ENCODE measurements at regions not wholly inside any gene's neighbourhood (a gene's known extent, or its start where the extent isn't known, plus 50 kb on each side); places are given as distances from the start of the nearest gene placed in this dataset.

- TF ChIP-seq CTCF (IDR thresholded peaks at IDR 0.05) (no peak), EP300 (IDR thresholded peaks at IDR 0.05) (no peak), POLR2A (IDR thresholded peaks at IDR 0.05; ENCODE audit: low read depth) (no peak), POLR2AphosphoS5 (IDR thresholded peaks at IDR 0.05) (no peak)
Observed at GRCh38 chr3:59192473-59192872, 142.6 kb upstream of the CFAP20DC start.
